ENCODE measurements at regions not wholly inside any gene's neighbourhood (a gene's known extent, or its start where the extent isn't known, plus 50 kb on each side); places are given as distances from the start of the nearest gene placed in this dataset.

GRCh38 chr12:34304001-34304400 lies 281.7 kb downstream of the ALG10 start:
- TF ChIP-seq, protein P1, sequence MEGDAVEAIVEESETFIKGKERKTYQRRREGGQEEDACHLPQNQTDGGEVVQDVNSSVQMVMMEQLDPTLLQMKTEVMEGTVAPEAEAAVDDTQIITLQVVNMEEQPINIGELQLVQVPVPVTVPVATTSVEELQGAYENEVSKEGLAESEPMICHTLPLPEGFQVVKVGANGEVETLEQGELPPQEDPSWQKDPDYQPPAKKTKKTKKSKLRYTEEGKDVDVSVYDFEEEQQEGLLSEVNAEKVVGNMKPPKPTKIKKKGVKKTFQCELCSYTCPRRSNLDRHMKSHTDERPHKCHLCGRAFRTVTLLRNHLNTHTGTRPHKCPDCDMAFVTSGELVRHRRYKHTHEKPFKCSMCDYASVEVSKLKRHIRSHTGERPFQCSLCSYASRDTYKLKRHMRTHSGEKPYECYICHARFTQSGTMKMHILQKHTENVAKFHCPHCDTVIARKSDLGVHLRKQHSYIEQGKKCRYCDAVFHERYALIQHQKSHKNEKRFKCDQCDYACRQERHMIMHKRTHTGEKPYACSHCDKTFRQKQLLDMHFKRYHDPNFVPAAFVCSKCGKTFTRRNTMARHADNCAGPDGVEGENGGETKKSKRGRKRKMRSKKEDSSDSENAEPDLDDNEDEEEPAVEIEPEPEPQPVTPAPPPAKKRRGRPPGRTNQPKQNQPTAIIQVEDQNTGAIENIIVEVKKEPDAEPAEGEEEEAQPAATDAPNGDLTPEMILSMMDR (IDR thresholded peaks at IDR 0.05) = no peak
- TF ChIP-seq EZH2phosphoT487 (IDR thresholded peaks at IDR 0.05) (no peak), EZH2 (IDR thresholded peaks at IDR 0.05) (no peak)
- Mint-ChIP-seq H3K9me3 (peaks cover 97% of the 10 kb centered on the region), H3K36me3 (no peaks in the 10 kb centered on the region), H3K27ac (no peak overlapping the region), H3K27me3 (ENCODE audit: insufficient read depth, low read depth) (peaks cover 13% of the 10 kb centered on the region), H3K4me1 (no peaks in the 10 kb centered on the region), H3K4me3 (no peak overlapping the region)
- Histone ChIP-seq H3K4me2 (no peak overlapping the region), H3K79me2 (ENCODE audit: low read depth) (no peaks in the 10 kb centered on the region), H3K4me3 (no peak overlapping the region), H4K20me1 (ENCODE audit: low read depth) (no peaks in the 10 kb centered on the region), H3K36me3 (no peaks in the 10 kb centered on the region), H3K4me1 (no peaks in the 10 kb centered on the region), H3K27ac (no peak overlapping the region), H3F3A (ENCODE audit: low read depth) (no peaks in the 10 kb centered on the region), H3K9ac (no peak overlapping the region), H3K27me3 (no peaks in the 10 kb centered on the region), H3K9me3 (ENCODE audit: low read depth) (peaks cover 5% of the 10 kb centered on the region), H2AFZ (replicated peaks) (no peak overlapping the region)
- DNase-seq (ENCODE audit: low spot score) = no peak

DNA sequence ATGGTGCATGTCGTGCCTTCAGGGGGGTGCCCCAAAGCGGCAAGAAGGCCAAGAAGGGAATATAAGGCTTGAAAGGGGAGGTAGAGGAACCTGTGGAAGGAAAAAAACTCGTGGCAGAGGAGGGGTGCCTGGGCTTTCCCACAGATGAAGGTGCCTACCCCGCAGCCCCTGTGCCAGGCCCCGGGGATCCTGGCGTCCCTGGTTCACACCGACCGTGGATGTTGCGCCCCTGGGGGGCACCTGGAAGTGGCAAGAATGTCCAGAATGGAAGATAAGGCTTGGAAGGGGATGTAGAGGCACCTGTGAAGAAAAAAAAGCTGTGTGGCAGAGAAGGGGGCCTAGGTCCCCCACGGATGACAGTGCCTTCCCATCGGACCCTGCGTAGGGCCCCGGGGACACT lies 282.2 kb downstream of the ALG10 start:
- Mint-ChIP-seq H3K4me3 (no peak overlapping the region), H3K4me1 (no peaks in the 10 kb centered on the region), H3K9me3 (peaks cover 96% of the 10 kb centered on the region), H3K36me3 (no peaks in the 10 kb centered on the region), H3K27ac (no peak overlapping the region), H3K27me3 (ENCODE audit: insufficient read depth, low read depth) (peaks cover 13% of the 10 kb centered on the region)
- H4K20me1 ChIP-seq (ENCODE audit: low read depth) = no peaks in the 10 kb centered on the region
- H3K4me2 ChIP-seq = no peak overlapping the region
- TF ChIP-seq, protein P1 (IDR thresholded peaks at IDR 0.05) = no peak
- no peak for TF ChIP-seq EZH2phosphoT487 (IDR thresholded peaks at IDR 0.05)
- no peak for TF ChIP-seq EZH2 (IDR thresholded peaks at IDR 0.05)
- H3K9ac ChIP-seq = no peak overlapping the region
- H3K27me3 ChIP-seq = no peaks in the 10 kb centered on the region
- peaks cover 5% of the 10 kb centered on the region for H3K9me3 ChIP-seq (ENCODE audit: low read depth)
- no peaks in the 10 kb centered on the region for H3K4me1 ChIP-seq
- H2AFZ ChIP-seq (replicated peaks) = no peak overlapping the region
- H3K4me3 ChIP-seq = no peak overlapping the region
- no peak overlapping the region for H3K27ac ChIP-seq
- H3K36me3 ChIP-seq = no peaks in the 10 kb centered on the region
- H3K79me2 ChIP-seq (ENCODE audit: low read depth) = no peaks in the 10 kb centered on the region
- no peak for DNase-seq (ENCODE audit: low spot score)
- no peaks in the 10 kb centered on the region for H3F3A ChIP-seq (ENCODE audit: low read depth)

DNA sequence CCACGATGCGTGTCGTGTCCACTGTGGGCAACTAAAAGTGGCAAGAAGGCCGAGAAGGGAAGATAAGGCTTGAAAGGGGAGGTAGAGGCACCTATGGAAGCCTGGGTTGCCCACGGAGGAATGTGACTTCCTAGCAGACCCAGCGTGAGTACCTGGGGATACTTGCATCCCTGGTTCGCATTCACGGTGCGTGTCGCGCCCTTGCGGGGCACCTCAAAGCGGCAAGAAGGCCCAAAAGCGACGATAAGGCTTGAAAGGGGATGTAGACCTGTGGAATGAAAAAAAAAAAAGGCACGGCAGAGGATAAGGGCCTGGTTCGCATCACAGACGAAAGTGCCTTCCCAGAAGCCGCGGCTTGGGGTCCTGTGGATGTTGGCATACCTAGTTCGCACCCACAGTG lies 282.9 kb downstream of the ALG10 start:
- peaks cover 93% of the 10 kb centered on the region for H3K9me3 Mint-ChIP-seq
- no peak for DNase-seq (ENCODE audit: low spot score)
- Histone ChIP-seq H3K4me2 (no peak overlapping the region), H3K9me3 (ENCODE audit: low read depth) (peaks cover 5% of the 10 kb centered on the region), H3K27me3 (no peaks in the 10 kb centered on the region), H4K20me1 (ENCODE audit: low read depth) (no peaks in the 10 kb centered on the region), H3K9ac (no peak overlapping the region), H3K4me3 (no peak overlapping the region), H3K27ac (no peak overlapping the region), H3K4me1 (no peaks in the 10 kb centered on the region), H2AFZ (replicated peaks) (no peak overlapping the region), H3K79me2 (ENCODE audit: low read depth) (no peaks in the 10 kb centered on the region), H3K36me3 (no peaks in the 10 kb centered on the region), H3F3A (ENCODE audit: low read depth) (no peaks in the 10 kb centered on the region)
- H3K4me1 Mint-ChIP-seq = no peaks in the 10 kb centered on the region
- H3K27me3 Mint-ChIP-seq (ENCODE audit: insufficient read depth, low read depth) = peaks cover 13% of the 10 kb centered on the region
- no peak overlapping the region for H3K27ac Mint-ChIP-seq
- no peak for TF ChIP-seq EZH2phosphoT487 (IDR thresholded peaks at IDR 0.05)
- TF ChIP-seq, protein P1 (IDR thresholded peaks at IDR 0.05) = no peak
- TF ChIP-seq EZH2 (IDR thresholded peaks at IDR 0.05) = no peak
- H3K36me3 Mint-ChIP-seq = no peaks in the 10 kb centered on the region
- no peak overlapping the region for H3K4me3 Mint-ChIP-seq
